NCI-H526 treated with DMSO at 0.1 percent for 48 hours (cell line): ENCODE measurements at regions not wholly inside any gene's neighbourhood (a gene's known extent, or its start where the extent isn't known, plus 50 kb on each side); places are given as distances from the start of the nearest gene placed in this dataset.
"Not testable (repeated sequence)": the region's sequence is repeated elsewhere in the genome, so short reads cannot be mapped to it uniquely, and the experiment has no call there.

Source experiments
- DNase-seq: peaks from one replicate; lab custom pipeline; 2025; lab: John Stamatoyannopoulos, UW

DNA sequence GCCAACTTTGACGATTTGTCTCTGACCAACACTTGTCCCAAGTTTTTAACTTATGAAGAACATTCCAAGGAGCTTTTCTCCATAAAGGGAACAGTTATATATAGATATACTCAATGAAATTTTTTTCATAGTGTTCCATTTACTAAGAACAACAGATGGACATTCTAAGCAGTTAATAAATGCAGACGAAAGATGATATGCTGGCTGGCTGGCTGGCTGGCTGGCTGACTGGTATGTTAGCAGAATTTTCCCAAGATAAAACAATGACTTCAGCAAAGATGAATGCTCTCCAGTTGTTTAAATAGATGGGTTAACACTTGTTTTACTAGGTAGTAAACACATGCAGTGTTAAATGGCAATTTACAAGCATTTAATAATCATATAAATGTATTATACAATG, 62.2 kb downstream of the SPANXN3 start:
- no peak for DNase-seq

DNA sequence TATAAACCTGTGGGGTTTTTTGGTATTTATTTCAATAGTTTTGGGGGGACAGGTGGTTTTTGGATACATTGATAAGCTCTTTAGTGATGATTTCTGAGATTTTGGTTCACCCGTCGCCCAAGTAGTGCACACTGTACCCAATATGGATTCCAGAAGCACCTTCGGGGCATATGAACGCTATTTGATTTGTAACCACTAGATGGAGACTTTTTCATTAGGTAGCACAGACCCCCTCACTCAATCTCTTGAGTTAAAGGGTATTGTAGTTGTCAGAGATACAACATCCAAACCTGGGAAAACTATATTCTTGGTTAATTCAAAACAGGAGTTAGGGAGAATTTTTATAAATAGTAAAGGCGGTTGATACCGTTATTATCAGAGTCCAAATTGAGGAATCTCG, 79.8 kb downstream of the SPANXN3 start:
- no peak for DNase-seq

DNA sequence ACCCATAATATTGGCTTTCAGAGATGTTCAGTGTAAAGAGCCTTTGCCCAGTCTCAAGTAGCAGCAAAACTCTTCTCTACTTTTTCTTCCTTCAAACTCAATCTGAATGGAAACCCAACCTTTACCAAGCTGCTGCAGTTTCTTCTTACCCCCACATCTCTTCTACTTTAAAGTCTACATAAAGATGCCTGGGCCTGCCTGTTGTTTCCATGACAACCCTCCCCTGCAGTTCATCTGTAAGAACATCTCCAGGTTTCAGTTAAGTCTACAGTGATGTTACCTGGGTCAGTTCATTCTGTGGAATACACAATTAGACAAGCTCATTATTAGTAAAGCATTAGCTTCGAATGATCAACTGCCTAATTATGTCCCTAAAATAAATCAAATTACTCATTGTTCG, 81.4 kb downstream of the SPANXN3 start:
- no peak for DNase-seq

DNA sequence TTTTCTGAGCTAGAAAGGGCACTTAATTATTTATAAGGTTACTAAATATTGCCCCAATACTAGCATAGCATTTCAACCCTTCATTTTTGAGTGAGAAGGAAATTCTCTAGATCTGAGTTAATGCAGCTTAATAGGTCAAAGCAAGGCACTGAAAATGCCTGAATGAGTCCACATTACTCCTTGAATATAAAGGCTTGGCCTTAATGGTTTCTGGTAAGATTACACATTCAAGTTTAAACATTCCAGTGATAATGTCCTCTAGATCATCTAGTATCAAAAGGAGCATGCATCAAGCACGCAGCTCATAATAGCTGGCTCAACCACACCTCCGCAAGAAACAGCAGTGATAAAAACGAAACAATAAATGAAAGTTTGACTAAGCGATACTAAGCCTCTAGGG, 87.5 kb downstream of the SPANXN3 start:
- DNase-seq: no peak

GRCh38 chrX:143429131-143429530, 88.1 kb downstream of the SPANXN3 start:
- no peak for DNase-seq

DNA sequence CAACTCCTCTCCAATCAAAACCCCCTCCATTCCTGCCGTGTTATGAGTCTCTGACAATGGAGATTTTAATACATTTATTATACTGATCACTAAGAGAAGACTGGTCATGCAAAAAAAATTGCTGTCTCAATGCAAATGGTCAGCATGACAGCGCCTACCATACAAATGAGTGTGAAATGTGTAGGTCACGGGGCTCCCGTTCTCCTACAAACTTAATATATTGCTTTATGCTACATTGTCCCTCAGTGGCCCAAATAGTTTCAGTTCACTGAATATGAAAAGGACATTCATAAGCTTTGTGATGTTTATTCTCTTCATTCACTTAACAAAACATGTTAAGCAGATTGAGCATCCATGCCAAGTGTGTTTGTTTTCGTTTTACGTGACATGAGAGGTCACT, 116.1 kb downstream of the SPANXN3 start:
- DNase-seq: no peak

- no peak for DNase-seq
Observed at GRCh38 chrX:143378851-143379250, 138.4 kb downstream of the SPANXN3 start.

- DNase-seq: no peak
Observed at GRCh38 chrX:143363419-143363818, 153.9 kb downstream of the SPANXN3 start.

GRCh38 chrX:143340190-143340589, 177.1 kb downstream of the SPANXN3 start:
- no peak for DNase-seq

- DNase-seq: no peak
Observed at GRCh38 chrX:143336261-143336660, 181.0 kb downstream of the SPANXN3 start.

DNA sequence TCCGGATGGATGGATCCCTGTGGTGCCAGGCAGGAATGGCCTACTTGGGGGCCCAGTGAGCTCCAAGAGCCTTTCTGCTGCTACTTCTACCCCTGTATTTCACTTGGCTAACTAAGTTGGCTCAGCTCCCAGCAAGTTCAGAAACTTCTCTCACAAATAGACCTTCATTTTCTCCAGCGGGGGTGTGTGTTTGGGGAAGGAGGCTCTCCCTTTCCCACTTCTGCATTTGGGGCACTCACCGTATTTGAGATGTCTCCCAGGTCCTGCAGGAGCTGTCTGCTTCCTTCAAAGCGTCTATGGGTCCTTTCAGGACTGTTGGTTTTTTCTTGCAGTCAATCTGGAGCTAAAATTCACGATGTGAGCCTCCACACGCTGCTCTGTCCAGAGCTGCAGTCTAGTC, 197.7 kb downstream of the SPANXN3 start:
- DNase-seq: no peak

DNA sequence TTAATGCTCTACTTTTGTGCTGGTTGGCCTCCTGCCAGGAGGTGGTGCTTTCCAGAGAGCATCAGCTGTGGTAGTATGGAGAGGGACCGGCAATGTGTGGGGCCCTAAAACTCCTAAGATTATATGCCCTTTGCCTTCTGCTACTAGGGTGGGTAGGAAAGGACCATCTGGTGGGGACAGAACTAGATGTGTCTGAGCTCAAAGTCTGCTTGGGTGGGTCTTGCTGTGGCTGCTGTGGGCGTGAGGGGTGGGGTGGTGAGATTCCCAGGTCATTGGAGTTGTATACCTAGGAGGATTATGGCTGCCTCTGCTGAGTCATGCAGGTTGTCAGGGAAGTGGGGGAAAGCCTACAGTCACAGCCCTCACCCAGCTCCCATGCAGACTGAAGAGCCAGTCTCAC, 198.4 kb downstream of the SPANXN3 start:
- not testable (repeated sequence) for DNase-seq

DNA sequence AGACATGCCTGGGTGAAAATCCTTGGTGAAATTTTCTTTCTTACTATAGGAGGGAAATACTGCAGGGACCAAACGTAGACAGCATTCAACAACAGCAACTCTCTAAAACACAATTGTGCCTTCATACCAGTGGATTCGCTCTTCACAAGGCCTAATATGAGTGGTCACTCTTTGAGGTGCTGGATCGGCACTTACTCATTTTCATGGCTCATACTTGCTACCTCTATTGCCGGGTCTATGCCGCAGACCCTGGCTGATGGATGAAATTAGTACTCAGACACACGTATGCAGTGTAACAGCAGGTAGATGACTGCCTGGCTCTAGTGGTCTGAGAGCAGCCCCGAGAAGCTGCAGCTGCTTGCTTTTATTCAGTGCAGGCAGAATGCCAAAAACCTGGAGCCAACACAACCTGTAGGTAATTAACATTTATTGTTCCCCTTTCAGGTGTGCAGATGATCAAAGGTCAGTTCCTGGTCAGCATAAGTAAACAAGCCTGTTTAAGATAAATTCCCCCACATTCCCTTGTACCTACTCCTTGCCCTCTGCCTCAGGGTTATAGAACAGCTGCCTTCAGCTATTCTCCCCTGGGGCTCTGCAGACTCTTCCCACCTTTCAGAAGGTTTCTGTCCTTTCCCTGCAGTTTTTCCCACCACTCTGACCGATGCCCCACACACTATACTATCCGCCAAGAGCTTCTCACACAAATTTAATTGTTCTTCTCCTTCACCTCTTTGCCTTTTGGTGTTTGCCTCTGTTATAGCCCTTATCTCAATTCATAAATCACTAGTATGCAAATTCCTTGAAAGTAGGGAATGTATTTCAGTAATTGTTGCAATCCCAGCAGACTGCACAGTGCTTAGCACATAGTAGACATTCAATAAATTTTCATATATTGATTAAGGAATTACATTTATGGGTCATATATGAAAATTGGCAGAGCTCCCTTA, 210.0 kb downstream of the SPANXN3 start:
- peak; percentile 0 for DNase-seq

DNA sequence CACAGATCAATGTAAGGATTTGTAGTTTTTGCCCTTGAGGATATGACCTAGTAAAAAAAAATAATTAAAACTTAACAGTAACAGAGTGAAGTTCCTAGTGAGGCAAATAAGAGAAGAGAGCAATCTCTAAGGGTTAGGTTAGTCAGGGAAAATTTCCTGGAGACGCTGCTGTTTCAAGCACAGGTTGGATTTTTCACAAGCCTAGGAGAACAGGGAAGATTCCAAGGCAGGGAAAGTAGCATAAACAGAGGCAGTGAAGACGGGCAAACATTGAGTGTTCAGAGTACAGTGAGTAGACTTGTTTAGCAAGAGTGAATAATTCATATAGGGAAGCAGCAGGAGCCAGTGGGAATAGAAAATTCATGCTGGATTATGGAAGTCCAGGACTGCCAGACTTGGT, 212.8 kb downstream of the SPANXN3 start:
- no peak for DNase-seq

GRCh38 chrX:143304025-143304424, 213.2 kb downstream of the SPANXN3 start:
- no peak for DNase-seq

DNA sequence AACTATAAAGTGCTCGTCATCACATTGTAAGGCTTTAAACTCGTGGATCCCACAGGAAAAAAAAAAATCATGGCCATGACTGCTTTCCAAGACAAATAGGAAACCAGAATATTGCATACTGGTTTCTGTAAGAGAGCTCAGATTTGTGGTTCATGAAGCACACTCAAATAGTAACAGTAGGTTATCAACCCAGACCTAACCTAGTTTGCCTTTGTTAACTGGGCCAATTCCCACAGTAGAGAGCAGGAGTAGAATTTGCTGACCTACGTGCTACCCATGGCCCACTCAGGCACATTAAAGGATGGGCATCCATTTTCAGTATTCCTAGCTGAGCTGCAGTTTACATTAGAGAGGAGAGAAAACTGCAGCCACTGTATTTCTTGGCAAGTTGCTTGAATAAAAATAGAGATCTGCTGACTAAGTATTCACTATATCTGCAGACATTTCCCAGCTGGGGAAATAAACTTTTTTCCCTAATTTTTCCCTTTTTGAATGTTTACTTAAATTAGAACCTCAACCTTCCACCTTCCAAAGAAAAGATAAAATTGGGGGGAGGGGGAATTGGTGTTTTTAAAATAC, 218.5 kb downstream of the SPANXN3 start:
- DNase-seq: no peak

- DNase-seq: no peak
Observed at GRCh38 chrX:143296521-143296920, 220.8 kb downstream of the SPANXN3 start.

DNA sequence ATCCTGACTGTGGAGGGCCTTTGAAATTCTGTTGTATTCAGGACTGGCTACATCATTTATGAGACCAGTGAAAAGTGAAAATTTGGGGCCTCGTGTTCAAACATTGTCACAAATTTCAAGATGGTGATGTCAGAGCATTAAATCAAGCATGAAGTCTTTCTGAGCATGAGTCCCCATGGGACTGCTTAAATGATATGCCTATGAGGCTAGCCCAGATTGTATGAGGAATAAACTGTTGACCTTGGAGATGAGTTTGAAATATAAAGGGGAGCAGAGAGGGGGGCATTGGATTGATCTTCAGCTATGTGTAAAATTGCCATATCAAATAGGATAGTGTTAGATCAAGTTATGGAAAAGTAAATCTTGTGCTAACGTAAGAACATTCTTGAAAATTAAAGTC, 230.0 kb downstream of the SPANXN3 start:
- no peak for DNase-seq

DNA sequence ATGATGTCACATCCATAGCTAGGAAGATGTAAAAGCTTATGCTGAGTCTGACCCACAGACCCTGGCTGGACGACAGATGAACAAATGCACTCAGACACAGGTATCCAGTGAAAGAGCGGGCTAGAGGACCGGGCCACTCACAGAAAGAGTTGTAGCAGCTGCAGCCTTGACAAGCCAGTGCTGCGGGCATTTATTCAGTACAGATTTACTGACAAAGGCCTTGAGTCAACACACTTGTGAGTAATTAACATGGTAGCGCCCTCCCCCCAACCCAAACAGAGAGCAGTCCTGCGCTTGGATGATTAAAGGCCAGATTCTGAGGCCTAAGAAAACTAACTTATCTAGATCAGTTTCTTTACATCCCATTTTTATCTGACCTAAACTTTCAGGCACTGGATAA, 244.6 kb downstream of the SPANXN4 start:
- DNase-seq: no peak

GRCh38 chrX:143244593-143244992, 218.9 kb downstream of the SPANXN4 start:
- DNase-seq: not testable (repeated sequence)

GRCh38 chrX:143240658-143241057, 214.9 kb downstream of the SPANXN4 start:
- no peak for DNase-seq

DNA sequence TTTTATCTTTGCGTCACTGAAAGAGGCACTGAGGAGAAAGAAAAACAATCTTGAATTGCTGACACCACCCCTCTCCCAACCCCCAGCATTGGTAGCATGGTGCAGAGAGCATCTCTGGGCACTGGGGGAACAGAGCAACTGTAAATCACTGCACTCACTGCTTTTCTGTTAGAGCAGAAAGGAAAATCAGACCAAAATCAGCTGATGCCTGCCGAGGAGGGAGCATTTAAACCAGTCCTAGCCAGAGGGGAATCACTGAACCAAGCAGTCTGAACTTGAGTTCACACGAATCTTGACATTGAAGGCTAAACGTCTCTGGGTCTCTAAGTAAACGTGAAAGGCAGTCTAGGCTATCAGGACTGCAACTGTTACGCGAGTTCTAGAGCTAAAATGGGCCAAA, 205.8 kb downstream of the SPANXN4 start:
- no peak for DNase-seq

DNA sequence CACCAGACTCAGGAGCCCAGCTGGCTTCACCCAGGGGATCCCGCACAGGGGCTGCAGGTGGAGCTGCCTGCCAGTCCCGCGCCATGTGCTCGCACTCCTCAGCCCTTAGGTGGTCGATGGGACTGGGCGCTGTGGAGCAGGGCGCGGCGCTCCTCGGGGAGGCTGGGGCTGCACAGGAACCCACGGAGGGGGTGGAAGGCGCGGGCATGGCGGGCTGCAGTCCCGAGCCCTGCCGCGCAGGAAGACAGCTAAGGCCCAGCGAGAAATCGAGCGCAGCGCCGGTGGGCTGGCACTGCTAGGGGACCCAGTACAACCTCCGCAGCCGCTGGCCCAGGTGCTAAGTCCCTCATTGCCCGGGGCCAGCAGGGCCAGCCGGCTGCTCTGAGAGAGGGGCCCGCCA, 202.9 kb downstream of the SPANXN4 start:
- not testable (repeated sequence) for DNase-seq

GRCh38 chrX:143206966-143207365, 181.2 kb downstream of the SPANXN4 start:
- no peak for DNase-seq
